CD4-positive, alpha-beta T cell treated with Interleukin-2 at 100 ng/mL for 4 hours (primary cell): ENCODE measurements at regions not wholly inside any gene's neighbourhood (a gene's known extent, or its start where the extent isn't known, plus 50 kb on each side); places are given as distances from the start of the nearest gene placed in this dataset.

Experiments used
- DNase-seq: peaks from one replicate; pipeline ENCODE4 v3.0.0-alpha.2; 2020; ENCODE audit warnings: low spot score

DNA sequence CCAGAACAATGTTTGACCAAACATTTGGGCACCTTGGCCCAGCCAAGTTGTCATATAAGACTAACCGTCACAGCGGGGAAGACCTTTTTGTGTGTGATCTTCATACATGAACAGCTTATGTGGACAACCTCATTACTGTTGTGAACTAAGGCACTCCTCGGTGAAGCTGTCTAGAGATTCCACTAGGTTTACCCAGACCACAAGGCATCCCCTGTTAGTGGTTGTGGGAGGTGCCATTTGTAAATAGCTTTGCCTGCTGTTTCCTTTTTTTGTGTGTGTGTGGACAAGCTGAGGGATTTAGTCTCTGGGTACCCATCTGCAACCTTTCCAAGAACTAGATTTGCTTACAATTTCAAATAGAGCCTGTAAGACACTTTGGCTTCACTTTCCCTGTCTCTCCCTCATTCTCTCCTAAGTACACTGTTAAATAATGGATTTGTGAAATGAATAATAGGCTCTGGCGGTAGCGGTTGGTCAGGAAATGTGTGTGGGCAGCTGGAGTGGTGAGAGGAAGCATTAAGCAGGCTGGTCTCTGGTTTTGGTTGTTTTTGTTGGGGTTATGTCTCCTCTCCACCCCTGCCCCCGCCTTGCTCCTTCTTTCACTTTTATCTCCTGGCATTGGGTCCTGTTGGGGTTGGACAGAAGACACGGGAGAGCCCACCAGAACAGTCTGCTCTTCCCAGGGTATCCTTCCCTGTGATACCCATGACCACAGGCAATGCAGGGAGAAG lies 727.6 kb downstream of the VRK1 start:
- no peak for DNase-seq

DNA sequence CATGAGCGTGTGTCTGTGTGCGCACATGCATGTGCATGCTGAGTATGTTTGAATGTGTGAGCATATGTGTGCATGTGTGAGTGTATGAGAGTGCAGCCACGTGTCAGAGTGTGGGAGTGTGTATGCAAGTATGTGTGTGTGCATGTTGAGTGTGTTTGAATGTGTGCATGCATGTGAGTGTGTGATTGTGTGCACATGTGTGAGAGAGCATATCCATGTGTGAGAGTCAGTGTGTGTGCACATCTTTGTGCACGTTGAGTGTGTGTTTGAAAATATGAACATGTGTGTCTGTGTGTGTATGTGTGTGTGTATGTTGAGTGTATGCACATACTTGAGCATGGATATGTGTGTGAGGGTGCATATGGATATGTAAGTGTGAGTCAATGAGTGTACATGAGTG lies 730.8 kb downstream of the VRK1 start:
- no peak for DNase-seq

DNA sequence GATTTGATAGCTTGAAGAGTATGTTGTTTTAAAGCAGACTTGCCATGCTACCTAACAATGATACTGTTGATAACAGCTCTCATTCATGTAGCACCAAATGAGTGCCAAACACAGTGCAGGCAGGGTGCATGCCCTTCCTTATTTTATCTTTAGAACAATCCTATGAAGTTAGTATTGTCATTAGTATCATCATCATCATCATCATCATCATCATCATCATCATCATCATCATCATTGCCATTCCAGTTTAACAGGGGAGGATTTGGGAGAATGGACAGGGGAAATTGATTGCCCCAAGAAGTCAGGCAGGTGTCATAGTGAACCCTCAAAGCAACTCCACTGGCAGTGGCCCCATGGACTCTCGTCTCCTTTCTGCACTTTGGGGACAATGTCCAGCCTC lies 734.9 kb downstream of the VRK1 start:
- no peak for DNase-seq

DNA sequence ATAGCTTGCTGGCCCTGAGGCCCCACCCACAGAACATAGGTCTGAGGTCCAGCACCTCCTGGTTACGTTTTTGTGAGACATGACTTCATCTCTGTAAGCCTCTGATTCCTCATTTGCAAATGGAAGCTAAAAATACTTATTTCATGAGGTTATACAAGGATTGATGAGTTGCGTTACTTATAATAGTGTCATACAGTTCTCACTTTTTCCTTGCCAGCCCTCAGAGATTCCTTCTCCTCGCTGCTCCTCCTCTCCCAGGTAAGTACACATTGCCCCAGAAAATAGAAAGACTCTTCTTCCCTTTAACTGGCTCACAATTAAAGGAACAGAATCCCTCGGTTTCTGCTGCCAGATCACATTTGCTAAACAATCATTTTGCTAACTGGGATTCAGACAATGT lies 739.2 kb downstream of the VRK1 start:
- DNase-seq: no peak

DNA sequence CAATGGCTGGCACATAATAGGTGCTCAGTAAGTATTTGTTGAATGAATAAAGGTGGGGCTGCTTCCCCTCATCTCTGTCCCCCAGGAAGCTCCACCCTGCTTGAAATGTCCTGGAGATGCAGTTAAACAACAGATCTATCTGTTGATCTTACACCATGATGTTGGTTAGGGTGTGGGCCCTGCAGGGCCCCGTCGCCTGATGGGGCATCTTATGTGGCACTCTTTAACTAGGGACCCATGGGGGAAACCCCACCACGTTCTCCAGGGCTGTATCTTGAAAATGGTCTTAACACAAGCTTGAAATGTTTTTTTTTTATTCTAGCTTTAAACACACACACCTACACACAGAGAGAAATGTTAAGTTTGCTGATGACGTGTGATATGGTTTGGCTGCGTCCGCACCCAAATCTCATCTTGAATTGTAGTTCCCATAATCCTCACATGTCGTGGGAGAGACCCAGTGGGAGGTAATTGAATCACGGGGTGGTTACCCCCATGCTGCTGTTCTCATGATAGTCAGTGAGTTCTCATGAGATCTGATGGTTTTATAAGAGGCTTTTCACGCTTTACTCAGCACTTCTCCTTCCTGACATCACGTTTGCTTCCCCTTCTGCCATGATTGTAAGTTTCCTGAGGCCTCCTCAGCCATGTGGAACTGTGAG lies 741.7 kb downstream of the VRK1 start:
- DNase-seq: no peak

DNA sequence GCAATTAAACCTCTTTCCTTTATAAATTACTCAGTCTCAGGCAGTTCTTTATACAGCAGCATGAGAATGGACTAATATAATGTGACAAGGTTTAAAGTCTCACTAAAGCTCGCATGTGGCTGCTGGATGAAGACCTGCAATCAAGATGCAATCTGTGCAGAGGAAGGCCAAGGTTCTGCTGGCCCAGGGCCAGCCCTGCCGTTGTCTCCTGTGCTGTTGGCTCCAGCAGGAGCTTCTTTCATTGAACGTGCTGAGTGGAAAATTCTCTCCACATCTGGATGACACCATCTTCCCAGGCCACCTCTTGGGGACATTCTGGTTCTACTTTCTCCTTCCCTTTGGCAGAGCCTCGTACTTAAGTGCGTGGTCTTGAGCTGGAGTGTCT lies 742.2 kb downstream of the VRK1 start:
- DNase-seq: no peak

DNA sequence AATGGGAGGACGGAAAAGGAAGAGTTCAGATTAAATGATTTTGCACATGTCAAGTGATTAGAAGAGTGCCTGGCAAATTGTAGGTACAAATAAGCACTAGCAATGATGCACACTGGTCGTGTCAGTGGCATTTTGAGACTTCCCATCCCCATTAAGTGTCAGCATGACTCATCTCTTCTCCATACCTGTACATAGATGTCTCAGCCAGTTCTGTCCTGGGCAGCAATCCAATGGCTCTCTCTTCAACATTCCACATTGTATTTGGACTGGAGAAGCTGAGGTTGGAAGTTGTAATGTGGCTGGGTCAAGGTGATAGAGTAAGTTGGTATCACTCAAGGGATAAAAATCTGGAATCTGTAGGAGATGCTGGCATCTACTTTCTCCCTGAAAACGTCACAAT lies 742.7 kb downstream of the VRK1 start:
- no peak for DNase-seq

DNA sequence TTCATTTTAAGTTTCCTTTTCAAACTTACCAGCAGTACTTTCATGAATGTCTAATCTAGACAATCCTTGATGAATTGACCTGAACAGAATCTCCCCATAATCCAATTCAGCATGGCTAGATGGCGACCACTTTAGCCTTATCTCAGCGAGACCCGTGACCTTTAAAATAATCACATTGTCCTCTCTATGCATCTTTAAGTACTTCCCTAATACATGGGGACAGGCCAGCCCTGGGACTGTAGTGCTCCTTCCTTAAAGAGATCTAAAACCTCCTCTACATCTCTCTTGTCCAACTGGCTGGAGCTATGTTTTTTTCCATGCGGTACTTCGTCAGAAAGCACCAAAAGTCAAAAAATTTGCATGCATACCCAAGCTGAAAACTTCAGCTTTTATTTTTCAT lies 746.0 kb downstream of the VRK1 start:
- DNase-seq: no peak

DNA sequence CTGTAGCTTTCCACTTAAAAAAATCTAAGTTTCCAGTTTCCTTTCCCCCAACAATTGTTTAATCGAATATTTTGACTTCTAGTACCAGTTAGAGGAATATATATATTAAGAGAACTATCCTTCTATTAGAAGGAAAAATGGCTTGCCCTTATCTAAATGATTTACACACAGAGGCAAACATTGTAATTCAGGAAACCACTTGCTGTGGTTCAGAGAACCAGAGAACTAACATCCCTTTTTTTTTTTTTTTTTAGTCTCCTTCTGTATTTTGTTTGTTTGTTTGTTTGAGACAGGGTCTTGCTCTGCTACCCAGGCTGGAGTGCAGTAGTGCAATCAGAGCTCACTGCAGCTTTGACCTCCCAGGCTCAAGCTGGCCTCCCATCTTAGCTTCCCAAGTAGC lies 746.6 kb downstream of the VRK1 start:
- DNase-seq: no peak

DNA sequence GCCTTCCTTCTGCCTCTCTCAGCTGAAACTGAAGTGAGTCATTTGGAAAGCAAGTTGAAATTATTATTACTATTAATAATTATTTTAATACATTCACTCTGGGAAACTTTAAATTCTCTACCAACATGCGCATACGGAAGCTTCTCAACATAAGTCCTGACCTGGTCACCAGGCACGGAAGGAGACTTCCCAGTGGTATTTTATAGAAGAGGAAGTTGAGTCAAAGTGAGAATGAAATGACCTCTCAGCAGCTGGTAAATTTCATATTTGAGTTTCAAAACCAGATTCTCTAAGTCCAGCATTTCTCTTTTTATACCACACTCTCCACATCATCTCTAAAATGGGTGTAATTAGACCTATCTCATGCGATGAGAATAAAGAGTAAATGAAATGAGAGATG lies 747.4 kb downstream of the VRK1 start:
- DNase-seq: no peak

DNA sequence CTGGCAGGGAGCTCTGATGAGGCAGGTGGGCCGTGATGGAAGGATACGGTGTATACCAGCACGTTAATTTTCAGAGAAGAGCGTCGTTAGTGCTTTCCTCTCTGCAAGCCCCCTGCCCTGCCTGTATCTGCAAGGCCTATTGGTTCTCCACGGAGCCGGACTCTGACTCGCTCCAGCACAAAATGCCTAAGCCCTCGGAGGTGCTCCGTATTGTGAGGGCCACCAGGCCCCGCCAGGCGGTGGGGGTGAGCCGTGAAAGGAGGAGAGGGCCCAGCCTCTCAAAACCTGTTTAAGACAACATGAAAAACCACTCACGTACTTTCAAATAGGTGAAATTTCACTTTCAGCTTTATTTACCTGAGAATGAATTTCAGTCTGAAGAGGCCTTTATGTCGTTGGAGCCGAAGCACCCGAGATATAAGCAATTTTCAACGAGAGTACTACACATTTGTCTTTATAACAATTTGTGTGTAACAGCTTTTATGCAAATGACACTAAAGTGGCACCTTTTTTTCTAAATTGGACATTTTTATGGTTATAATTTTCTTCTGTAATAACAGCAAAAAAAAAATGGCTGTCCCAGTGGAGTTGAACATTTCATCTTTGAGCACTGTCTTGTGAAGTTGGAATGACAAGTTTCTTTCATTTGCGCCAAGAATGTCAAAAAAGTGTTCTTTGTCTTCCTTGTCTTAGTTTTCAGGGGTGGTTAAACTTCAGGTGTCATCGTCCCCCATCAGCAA lies 749.5 kb downstream of the VRK1 start:
- DNase-seq: no peak

DNA sequence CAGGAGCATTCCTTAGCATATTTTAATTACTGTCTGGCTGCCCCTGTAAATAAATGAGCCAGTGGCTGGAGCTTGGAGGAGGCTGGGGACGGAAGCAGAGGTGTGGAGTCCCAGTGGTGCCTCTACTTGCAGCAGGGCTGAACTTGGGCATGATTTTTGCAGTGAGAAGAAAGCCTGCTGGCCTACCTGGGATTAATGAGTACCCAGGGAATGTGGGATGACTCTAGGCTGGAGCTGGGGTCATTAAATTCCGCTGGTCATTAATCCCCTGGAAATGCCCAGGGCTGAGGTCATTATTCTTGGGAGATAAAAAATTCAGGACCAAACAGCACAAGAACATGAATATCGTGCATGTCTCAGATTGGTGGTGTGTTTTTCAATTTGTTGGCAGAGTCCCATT lies 753.3 kb downstream of the VRK1 start:
- no peak for DNase-seq

DNA sequence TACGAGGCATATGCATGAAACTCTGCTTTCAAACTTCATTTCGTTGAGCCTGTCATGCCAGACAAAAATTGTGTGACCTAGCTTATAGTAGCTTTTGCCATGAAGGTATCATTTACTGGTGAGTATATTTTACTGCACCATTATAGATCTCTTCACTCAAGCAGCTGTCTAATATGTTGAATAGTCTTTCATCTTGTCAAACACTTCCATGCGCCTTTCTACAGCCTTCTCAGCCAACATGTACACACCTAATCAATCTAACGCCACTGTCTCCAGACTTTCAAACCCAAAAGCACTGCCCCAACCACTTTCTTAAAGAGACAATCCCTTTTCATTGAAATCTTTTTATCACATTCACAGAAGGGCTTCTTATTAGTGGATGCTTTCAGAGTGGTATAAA lies 757.4 kb downstream of the VRK1 start:
- no peak for DNase-seq

DNA sequence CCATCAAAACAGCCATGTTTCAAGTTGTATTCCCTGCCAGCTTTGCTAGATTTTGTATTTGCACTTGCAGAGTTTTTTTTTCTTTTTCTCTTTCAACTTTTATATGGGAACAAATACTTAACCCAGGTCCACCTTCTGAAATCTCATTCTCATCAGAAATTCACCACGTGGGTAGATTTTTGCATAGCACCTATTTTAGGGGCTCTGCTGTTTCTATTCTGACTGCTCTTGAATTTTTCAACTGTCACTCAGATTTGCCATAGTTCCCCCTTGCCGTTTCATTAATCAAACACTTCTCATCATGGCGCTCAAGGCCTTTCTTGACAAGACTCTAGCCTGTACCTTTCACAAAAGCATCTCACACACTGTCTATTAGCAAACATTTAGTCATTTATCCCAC lies 767.2 kb downstream of the VRK1 start:
- DNase-seq: no peak

DNA sequence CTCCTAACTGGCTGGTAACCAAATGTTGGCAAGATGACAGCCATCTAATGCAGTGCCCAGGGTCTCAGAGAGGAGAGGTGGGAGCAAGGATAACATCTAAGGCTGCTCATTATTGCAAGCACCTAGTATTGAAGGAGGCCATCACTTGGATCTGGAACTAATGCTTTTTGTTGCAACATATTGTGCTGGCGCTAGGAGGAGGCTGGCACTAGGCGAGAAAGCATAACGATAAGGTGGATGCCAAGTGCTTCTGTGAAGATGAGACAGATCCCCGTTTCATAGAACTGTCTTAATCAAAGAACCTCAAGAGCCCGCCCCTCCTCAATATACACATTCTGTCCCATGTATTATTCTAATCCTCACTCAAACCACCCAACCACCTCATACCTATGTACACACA lies 774.0 kb downstream of the VRK1 start:
- DNase-seq: no peak

DNA sequence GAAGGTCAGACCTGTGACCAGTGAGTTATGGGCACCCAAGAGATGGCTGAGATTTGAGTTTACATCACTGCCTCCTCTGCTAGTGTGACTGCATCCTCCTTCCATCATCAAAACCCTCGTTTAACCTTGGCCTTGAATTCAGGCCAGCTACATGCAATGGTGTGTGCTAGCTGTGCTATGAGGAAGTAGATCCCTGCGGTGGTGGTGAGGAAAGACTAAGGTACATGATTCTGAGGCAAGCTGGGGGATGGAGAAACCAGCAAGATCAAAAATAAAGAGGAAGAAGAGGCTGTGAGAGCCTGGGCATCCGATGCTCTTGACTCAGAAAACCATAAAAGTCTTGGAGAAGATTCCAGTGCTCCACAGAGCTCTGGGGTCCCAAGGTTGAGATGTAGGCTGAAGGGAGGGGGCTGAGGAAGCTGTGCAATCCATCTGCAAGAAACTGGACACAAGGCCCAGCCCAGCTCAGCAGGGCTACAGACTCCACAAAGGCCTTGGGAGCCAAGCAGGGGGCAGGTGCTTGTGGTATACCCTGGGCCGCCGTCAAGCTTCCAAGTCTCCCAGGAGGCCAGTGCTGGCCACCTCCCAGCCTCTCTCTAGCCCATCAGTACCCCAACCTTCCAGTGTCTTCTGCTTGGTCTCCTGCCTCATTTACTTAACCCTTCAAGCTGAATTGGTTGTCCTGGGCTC lies 774.8 kb downstream of the VRK1 start:
- DNase-seq: no peak

DNA sequence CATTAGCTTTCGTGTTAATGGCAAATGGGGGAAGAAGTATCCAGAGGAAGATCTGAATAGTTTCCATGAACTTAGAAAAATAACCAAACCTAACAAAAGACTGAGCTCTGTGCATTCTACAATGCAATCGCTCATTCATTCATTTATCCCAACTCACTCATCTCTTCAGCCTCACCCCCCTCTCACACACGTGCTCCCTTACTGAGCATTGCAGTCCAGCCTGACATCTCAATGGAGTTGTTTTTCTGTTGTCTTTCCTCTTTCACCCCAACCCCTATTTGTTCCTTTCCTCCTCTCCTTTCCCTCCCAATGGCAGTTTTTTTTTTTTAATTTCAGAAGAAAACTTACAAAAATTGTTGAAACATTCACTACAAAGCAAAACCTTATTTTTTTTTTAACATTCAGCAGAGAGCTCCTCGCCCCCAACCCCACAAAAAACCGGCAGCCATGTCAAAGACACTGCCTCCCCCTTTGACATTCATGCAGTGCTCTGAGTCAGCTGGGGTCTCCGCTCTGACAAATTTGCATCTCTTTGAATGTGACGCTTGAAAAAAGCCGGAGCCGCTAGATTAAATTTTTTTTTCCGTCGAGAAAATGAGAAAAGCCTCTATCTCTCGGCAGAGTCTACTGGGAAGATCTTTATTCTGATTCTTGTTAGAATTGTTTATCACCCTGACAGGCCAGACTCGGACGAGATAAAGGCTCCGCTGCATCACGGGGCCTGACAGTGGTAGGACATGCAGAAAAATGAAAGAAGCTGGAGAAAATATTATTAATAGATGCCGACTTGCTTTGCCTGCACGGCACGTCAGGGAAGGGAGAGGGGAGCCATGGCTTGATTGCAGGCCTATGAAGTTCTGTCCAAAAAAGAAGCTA lies 775.6 kb downstream of the VRK1 start:
- DNase-seq: no peak

DNA sequence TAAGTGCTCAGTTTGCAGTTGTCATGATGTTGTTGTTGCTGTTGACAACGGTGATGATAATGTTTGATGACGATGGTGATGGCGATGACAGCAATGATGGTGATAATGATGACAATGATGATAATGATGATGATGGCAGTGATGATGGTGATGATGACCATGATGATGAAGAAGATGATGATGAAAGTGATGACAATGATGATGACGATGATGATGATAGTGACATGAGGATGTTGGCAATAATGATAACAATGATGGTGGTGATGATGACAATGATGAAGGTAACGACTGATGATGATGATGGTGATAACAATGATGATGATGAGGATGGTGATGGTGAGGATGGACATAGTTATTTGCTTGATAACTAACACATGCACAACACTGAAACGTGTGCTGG lies 778.5 kb downstream of the VRK1 start:
- DNase-seq: no peak

DNA sequence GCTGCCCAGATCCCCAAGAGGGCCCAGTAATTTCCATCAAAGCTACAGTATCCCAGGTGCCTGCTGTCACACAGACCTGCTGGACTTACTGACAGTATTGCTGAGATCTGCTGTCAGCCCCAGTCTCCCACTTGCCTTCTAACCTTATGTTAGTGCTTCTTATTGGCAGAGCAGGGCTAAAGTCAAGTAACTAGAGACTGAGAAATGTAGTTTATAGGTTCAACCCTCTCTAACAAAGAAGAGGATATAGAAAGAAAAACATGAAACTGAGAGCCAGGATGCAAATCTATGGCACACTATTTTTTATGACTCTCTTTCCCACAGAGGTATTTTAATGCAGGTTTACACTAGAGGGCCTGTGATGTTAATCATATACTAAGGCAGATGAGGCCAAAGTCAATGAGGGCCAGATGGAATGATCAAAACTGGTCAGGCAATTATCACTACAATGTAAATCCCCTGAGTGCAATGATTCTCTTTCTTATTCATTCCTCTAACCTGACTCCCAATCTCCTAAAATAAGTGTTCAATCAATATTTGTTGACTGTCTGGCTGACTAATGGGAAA lies 781.9 kb downstream of the VRK1 start:
- no peak for DNase-seq

DNA sequence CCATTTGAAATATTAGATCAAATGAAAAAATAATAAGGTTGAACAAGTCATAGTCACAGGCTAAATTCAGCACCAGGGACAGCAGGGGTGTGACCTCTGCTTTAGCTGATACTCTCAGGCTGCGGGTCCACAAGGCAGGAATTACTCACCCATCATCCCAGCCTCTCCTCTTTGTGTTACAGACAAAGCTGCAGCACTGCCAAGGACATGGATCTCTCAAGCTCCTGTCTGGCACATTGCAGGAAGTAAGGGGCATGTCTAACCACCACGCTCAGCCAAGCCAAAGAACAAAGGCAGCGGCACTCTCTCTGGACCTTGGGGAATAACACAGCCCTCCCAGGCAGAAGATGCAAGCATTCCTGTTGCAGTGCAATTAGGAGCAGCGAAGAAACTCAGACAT lies 783.8 kb downstream of the VRK1 start:
- no peak for DNase-seq

DNA sequence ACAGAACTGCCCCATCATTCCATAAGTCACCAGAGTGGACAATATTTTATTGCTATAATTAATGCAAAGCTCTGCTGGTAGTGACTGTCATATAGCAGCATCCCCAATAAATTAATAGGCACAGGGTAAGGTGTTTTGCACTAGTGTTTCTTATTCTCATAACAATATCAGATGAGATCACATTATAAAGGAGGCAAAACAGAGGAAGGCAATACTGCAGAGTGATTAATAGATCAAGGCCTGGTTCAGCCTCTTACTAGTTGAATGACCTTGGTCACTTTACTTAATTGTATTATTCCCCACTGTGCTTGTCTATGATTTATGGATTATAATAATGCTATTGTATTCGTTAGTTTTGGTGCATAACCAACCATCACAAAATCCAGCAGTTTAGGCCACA lies 784.8 kb downstream of the VRK1 start:
- no peak for DNase-seq

DNA sequence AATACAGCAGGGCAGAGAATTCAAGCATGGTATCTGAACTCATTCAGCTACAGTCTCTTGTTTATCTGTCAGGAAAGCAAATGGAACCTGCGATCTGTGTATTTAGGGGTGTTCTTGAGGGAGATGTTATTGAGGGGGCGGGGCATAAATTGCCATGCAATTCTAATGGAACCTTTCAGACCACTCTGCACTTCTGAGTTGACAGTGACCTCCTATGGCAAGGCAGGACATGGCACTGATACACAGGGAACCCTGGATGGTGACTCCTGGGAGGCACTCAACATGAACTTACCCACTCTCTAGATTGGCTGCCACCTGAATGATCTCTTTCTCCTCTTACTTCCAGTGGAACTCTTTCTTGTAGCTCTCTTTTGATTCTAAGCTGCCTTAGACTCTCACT lies 787.3 kb downstream of the VRK1 start:
- no peak for DNase-seq
